Thyroid gland (tissue), 4 donors: ENCODE measurements at regions not wholly inside any gene's neighbourhood (a gene's known extent, or its start where the extent isn't known, plus 50 kb on each side); places are given as distances from the start of the nearest gene placed in this dataset.

Experiments used
- POLR2A ChIP-seq, 2 donors: fragments of 450-650 bp; IDR thresholded peaks; one replicate each; pipeline ENCODE4 v1.6.1; 2017; ENCODE audit warnings: antibody characterized with exemption in 2 of 2, mild to moderate bottlenecking in 2 of 2, moderate library complexity in 1 of 2
- TF ChIP-seq, protein P1 (sequence below), 6 experiments: fragments of 200-600 bp in 3 of 6; fragments of 450-650 bp in 3 of 6; sonication (generic) in 3 of 6; IDR thresholded peaks; one replicate each; pipeline ENCODE4 v1.5.1; 2016 to 2019; ENCODE audit warnings: antibody characterized with exemption in 6 of 6, mild to moderate bottlenecking in 2 of 6, inconsistent platforms in 1 of 6, moderate library complexity in 1 of 6

DNA sequence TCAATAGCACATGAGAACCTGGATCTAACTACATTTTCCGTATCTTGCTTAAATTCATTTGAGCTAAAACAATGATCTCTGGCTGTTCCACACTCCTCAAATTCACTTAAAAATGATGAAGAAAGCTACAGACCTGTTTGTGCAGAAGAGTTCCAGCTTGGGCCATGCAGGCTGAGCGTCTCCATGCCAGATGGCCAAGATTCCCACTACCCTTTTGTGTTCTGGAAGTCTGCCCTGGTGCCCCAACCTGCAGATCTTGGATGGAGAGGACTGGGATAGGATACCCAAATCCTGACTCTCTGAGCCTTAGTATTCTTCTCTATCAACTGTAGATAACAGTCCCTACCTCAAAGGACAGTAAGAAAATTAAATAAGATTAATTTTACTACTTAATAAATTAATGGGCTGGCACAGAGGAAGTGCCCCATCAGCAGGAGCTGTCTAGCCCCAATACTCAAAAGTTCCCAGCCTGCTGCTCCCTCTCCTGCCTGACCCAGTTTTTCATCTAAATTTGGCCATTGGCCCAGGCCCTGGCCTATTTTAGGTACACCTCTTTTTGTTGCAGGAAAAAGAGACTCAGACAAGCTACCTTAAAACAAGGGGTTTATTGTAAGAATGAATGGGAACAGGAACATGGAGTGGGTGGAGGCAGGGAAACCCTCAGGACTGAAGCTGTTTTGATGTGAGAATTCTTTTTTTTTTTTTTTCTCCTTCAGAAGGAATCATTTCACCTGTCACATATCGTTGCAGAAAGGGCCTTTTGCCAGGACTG, 81.4 kb upstream of the GRK3 start:
- TF ChIP-seq, protein P1, sequence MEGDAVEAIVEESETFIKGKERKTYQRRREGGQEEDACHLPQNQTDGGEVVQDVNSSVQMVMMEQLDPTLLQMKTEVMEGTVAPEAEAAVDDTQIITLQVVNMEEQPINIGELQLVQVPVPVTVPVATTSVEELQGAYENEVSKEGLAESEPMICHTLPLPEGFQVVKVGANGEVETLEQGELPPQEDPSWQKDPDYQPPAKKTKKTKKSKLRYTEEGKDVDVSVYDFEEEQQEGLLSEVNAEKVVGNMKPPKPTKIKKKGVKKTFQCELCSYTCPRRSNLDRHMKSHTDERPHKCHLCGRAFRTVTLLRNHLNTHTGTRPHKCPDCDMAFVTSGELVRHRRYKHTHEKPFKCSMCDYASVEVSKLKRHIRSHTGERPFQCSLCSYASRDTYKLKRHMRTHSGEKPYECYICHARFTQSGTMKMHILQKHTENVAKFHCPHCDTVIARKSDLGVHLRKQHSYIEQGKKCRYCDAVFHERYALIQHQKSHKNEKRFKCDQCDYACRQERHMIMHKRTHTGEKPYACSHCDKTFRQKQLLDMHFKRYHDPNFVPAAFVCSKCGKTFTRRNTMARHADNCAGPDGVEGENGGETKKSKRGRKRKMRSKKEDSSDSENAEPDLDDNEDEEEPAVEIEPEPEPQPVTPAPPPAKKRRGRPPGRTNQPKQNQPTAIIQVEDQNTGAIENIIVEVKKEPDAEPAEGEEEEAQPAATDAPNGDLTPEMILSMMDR (IDR thresholded peaks at IDR 0.05), result no peak
- no peak for TF ChIP-seq POLR2A (IDR thresholded peaks at IDR 0.05)
